ENCODE measurements at regions not wholly inside any gene's neighbourhood (a gene's known extent, or its start where the extent isn't known, plus 50 kb on each side); places are given as distances from the start of the nearest gene placed in this dataset.
"Not testable (repeated sequence)": the region's sequence is repeated elsewhere in the genome, so short reads cannot be mapped to it uniquely, and the experiment has no call there.

GRCh38 chr2:167726788-167727187, 520.6 kb downstream of the STK39 start:
- intact Hi-C loops (cut with DNase I): no loop called here
- Histone ChIP-seq H3K9me3 (no peaks in the 10 kb centered on the region), H3K36me3 (no peaks in the 10 kb centered on the region), H3K27me3 (no peaks in the 10 kb centered on the region), H3K4me1 (no peaks in the 10 kb centered on the region), H3K27ac (no peak overlapping the region), H3K4me3 (no peak overlapping the region)
- TF ChIP-seq POLR2A (IDR thresholded peaks at IDR 0.05): no peak
- TF ChIP-seq CTCF (IDR thresholded peaks at IDR 0.05): no peak
- DNase-seq: no peak
- WGBS, 2 donors: 49 to 59% methylated on average over 2 of the region's 2 CpGs

- 69 to 82% methylated on average over 3 of the region's 3 CpGs for WGBS, 2 donors
- no peak for DNase-seq
- Histone ChIP-seq H3K27me3 (no peaks in the 10 kb centered on the region), H3K27ac (no peak overlapping the region), H3K36me3 (no peaks in the 10 kb centered on the region), H3K4me3 (no peak overlapping the region), H3K4me1 (no peaks in the 10 kb centered on the region), H3K9me3 (no peaks in the 10 kb centered on the region)
- intact Hi-C loops (cut with DNase I): no loop called here
- TF ChIP-seq CTCF (IDR thresholded peaks at IDR 0.05) (no peak), POLR2A (IDR thresholded peaks at IDR 0.05) (no peak)
Measured at GRCh38 chr2:167721593-167721992, 525.8 kb downstream of the STK39 start.

- H3K36me3 ChIP-seq: no peaks in the 10 kb centered on the region
- 60 to 79% methylated on average over 3 to 4 of the region's 4 CpGs for WGBS, 2 donors
- no peak for DNase-seq
- H3K4me1 ChIP-seq: no peaks in the 10 kb centered on the region
- no peak overlapping the region for H3K27ac ChIP-seq
- intact Hi-C loops (cut with DNase I): no loop called here
- no peaks in the 10 kb centered on the region for H3K27me3 ChIP-seq
- TF ChIP-seq POLR2A (IDR thresholded peaks at IDR 0.05) (no peak), CTCF (IDR thresholded peaks at IDR 0.05) (no peak)
- no peaks in the 10 kb centered on the region for H3K9me3 ChIP-seq
- no peak overlapping the region for H3K4me3 ChIP-seq
Measured at GRCh38 chr2:167719410-167719809, 528.0 kb downstream of the STK39 start.

DNA sequence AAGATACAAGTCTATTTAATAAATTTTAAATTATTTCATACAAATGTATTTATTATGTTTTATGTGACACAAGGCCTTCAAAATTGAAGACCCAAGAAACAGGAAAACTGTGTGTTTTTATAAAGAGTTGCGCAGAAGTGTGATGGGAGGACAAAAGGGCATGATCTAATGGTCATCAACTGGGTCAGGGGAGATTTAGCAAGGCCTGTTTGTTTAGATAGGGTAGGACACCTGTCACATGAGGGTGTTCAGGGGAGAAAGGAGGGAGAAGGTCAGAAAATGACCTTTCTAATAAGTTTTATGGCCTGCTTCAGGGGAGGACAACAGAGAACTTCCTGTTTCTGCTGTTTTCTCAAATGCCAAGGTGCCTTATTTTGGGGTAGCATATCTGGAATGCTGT, 528.8 kb downstream of the STK39 start:
- H3K4me3 ChIP-seq: no peak overlapping the region
- intact Hi-C loops (cut with DNase I): no loop called here
- H3K4me1 ChIP-seq: no peaks in the 10 kb centered on the region
- no peak for TF ChIP-seq POLR2A (IDR thresholded peaks at IDR 0.05)
- TF ChIP-seq CTCF (IDR thresholded peaks at IDR 0.05): no peak
- H3K9me3 ChIP-seq: no peaks in the 10 kb centered on the region
- H3K27ac ChIP-seq: no peak overlapping the region
- no peaks in the 10 kb centered on the region for H3K27me3 ChIP-seq
- DNase-seq: no peak
- 89 to 100% methylated on average over 1 of the region's 1 CpG for WGBS, 2 donors
- no peaks in the 10 kb centered on the region for H3K36me3 ChIP-seq

- H3K36me3 ChIP-seq: no peaks in the 10 kb centered on the region
- no peaks in the 10 kb centered on the region for H3K9me3 ChIP-seq
- no peaks in the 10 kb centered on the region for H3K27me3 ChIP-seq
- intact Hi-C loops (cut with DNase I): no loop called here
- no peaks in the 10 kb centered on the region for H3K4me1 ChIP-seq
- no peak overlapping the region for H3K27ac ChIP-seq
- TF ChIP-seq CTCF (IDR thresholded peaks at IDR 0.05): no peak
- TF ChIP-seq POLR2A (IDR thresholded peaks at IDR 0.05): no peak
- 84 to 87% methylated on average over 9 to 19 of the region's 29 CpGs for WGBS, 2 donors
- no peak for DNase-seq
- H3K4me3 ChIP-seq: no peak overlapping the region
Measured at GRCh38 chr2:167715932-167716331, 531.5 kb downstream of the STK39 start.

DNA sequence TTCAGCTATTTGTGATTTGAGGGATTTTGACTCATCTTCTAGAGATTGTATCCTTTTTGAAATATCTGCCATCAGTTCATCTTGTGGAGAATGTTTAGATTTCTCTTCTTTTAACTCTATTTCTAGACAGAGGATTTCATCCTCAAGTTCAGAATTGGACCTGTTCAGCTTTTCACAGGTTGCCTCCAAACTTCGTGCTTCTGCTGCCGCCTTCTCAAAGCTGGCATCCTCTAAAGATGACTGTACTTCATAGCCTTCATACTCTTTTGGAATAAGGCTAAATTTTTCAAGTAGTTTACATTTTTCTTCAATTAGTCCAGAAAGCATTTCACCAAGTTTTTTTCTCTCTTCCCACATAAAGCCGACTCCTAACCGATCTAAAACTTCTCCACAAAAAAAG, 531.9 kb downstream of the STK39 start:
- H3K9me3 ChIP-seq, DNase-seq: not testable (repeated sequence)
- 66 to 92% methylated on average over 4 of the region's 4 CpGs for WGBS, 2 donors

More for the DNA sequence above, 531.9 kb downstream of the STK39 start:
- H3K4me1 ChIP-seq; H3K4me3 ChIP-seq; H3K27me3 ChIP-seq; intact Hi-C loops (cut with DNase I); H3K27ac ChIP-seq; H3K36me3 ChIP-seq: not testable (repeated sequence)
